ENCODE measurements at regions not wholly inside any gene's neighbourhood (a gene's known extent, or its start where the extent isn't known, plus 50 kb on each side); places are given as distances from the start of the nearest gene placed in this dataset.
"Not testable (repeated sequence)": the region's sequence is repeated elsewhere in the genome, so short reads cannot be mapped to it uniquely, and the experiment has no call there.

- DNase-seq, result no peak
Observed at GRCh38 chr16:22659933-22660332, 149.2 kb downstream of the NPIPB5 start.

GRCh38 chr16:22660441-22661160, 149.9 kb downstream of the NPIPB5 start:
- no peak for DNase-seq

- DNase-seq, result no peak
Observed at GRCh38 chr16:22661161-22661647, 150.5 kb downstream of the NPIPB5 start.

- not testable (repeated sequence) for DNase-seq
Observed at GRCh38 chr16:22662958-22663357, 151.0 kb upstream of the HS3ST2 start.

- no peak for DNase-seq
Observed at GRCh38 chr16:22663389-22664064, 150.4 kb upstream of the HS3ST2 start.

- no peak for DNase-seq
Observed at GRCh38 chr16:22664132-22664531, 149.8 kb upstream of the HS3ST2 start.

GRCh38 chr16:22664561-22664997, 149.4 kb upstream of the HS3ST2 start:
- no peak for DNase-seq

- no peak for DNase-seq
Observed at GRCh38 chr16:22665048-22665797, 148.7 kb upstream of the HS3ST2 start.

- DNase-seq, result no peak
Observed at GRCh38 chr16:22665803-22666202, 148.2 kb upstream of the HS3ST2 start.

GRCh38 chr16:22668318-22668717, 145.6 kb upstream of the HS3ST2 start:
- DNase-seq, result no peak

GRCh38 chr16:22670044-22670536, 143.9 kb upstream of the HS3ST2 start:
- no peak for DNase-seq

GRCh38 chr16:22670551-22671041, 143.4 kb upstream of the HS3ST2 start:
- DNase-seq, result peak in 1 of 5 experiments; percentile 7

GRCh38 chr16:22671301-22672076, 142.5 kb upstream of the HS3ST2 start:
- DNase-seq, result no peak

- DNase-seq, result no peak
Observed at GRCh38 chr16:22672830-22673210, 141.1 kb upstream of the HS3ST2 start.

GRCh38 chr16:22673421-22673831, 140.5 kb upstream of the HS3ST2 start:
- no peak for DNase-seq

GRCh38 chr16:22674832-22675191, 139.2 kb upstream of the HS3ST2 start:
- no peak for DNase-seq

- DNase-seq, result no peak
Observed at GRCh38 chr16:22675745-22676540, 138.0 kb upstream of the HS3ST2 start.

- no peak for DNase-seq
Observed at GRCh38 chr16:22677024-22677830, 136.7 kb upstream of the HS3ST2 start.

- DNase-seq, result no peak
Observed at GRCh38 chr16:22678311-22678710, 135.7 kb upstream of the HS3ST2 start.

GRCh38 chr16:22681554-22682291, 132.2 kb upstream of the HS3ST2 start:
- DNase-seq, result no peak

All from T-helper 2 cell (primary cell).